Cardiac muscle cell (in vitro differentiated cells and primary cell): ENCODE measurements at regions not wholly inside any gene's neighbourhood (a gene's known extent, or its start where the extent isn't known, plus 50 kb on each side); places are given as distances from the start of the nearest gene placed in this dataset.
A peak's percentile ranks its signal among the peaks of the same experiment; 100 is the strongest.

Source experiments
- DNase-seq, 2 donors: peaks; one replicate each; pipeline versions ENCODE4 v3.0.0 to v3.0.0-alpha.2; 2010 to 2017; ENCODE audit warnings: low read depth in 1 of 2, low spot score in 1 of 2
- H3K27ac ChIP-seq: fragments of 200-600 bp; sonication (generic); 2 replicates; pipeline ENCODE4 v1.5.1; 2016
- H3K27me3 ChIP-seq: fragments of 200-600 bp; sonication (generic); 2 replicates; pipeline ENCODE4 v1.6.0; 2016; ENCODE audit warnings: control low read depth
- H3K36me3 ChIP-seq: fragments of 200-600 bp; sonication (generic); 2 replicates; pipeline ENCODE4 v1.5.1; 2016; ENCODE audit warnings: control low read depth
- H3K4me1 ChIP-seq: fragments of 200-600 bp; sonication (generic); 2 replicates; pipeline ENCODE4 v1.8.1; 2017; ENCODE audit warnings: low read depth, mild to moderate bottlenecking, mixed run types
- H3K4me3 ChIP-seq: fragments of 200-600 bp; sonication (generic); 2 replicates; pipeline ENCODE4 v1.5.1; 2016; ENCODE audit warnings: mild to moderate bottlenecking
- H3K9me3 ChIP-seq: fragments of 200-600 bp; sonication (generic); 2 replicates; pipeline ENCODE4 v1.5.1; 2017; ENCODE audit warnings: low read depth, mild to moderate bottlenecking, control low read depth
- TF ChIP-seq, protein P1 (sequence below): IDR thresholded peaks from 2 replicates; pipeline ENCODE4 v1.5.1; 2012; ENCODE audit warnings: low read depth, mild to moderate bottlenecking, low read length

DNA sequence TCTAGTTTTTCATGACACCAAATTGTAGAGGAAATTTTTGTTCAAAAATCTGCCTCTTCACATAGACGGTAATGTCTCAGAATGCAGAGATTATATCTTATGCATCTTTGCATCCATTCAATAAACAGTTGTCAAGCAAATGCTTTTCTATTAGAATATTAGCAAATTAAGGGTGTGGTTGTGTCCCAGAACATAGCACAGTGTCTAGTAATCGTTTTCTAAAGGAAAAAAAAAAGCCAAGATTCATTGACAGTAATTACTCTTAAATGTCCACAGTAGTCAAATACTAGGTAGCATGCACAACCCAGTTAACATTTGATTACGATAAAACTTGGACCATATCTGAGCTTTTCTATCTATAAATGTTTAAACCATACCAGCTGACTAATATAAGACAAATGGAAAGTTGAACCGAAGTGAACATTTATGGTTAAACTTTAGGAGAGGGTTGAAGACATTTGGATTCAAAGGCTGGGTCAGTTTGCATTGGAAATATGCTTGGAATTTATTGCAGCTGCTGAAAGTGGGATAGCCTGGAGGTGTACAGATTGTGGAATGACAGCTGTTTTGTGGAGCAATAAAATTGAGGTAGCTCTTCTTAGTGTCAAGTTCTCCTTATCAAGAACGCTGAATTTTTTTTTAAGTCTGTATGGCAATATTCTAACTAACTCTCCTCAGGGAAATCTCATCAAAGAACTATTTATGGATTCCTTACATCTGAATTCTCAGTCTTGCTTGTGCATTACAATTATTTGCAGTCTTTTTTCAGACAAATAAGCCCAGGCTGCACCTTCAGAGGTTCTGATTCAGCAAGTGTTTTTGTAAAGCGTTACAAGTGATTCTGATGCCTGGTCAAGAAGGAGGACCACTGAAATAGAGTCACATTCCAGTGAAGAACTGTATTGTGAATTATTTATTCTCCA is 66.7 kb upstream of the ATP2B1 start:
- TF ChIP-seq, protein P1, sequence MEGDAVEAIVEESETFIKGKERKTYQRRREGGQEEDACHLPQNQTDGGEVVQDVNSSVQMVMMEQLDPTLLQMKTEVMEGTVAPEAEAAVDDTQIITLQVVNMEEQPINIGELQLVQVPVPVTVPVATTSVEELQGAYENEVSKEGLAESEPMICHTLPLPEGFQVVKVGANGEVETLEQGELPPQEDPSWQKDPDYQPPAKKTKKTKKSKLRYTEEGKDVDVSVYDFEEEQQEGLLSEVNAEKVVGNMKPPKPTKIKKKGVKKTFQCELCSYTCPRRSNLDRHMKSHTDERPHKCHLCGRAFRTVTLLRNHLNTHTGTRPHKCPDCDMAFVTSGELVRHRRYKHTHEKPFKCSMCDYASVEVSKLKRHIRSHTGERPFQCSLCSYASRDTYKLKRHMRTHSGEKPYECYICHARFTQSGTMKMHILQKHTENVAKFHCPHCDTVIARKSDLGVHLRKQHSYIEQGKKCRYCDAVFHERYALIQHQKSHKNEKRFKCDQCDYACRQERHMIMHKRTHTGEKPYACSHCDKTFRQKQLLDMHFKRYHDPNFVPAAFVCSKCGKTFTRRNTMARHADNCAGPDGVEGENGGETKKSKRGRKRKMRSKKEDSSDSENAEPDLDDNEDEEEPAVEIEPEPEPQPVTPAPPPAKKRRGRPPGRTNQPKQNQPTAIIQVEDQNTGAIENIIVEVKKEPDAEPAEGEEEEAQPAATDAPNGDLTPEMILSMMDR: no peak
- DNase-seq: peak in 1 of 2 donors; percentile 33
- Histone ChIP-seq H3K27me3 (no peaks in the 10 kb centered on the region), H3K27ac (no peak overlapping the region), H3K9me3 (no peaks in the 10 kb centered on the region), H3K4me1 (peaks cover 5% of the 10 kb centered on the region), H3K36me3 (no peaks in the 10 kb centered on the region), H3K4me3 (no peak overlapping the region)

DNA sequence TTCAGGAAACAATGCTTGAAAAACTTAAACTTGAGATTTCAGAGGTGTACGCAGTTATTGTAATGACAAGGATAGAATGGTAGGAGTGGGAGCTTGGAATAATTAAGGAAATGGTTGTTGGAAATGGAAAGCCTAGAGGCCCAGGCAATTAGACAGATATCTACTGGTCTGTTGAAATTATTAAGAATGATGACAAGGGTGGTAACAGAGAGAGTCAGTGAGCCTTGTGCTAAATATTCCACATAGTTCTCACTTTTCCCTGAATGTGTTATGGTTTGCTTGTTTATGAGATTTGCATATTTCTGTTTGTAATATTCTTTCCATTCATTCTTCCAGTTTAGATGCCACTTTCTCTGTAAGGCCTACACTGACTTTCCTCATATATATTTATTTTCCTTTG is 66.0 kb upstream of the ATP2B1 start:
- Histone ChIP-seq H3K36me3 (no peaks in the 10 kb centered on the region), H3K4me3 (no peak overlapping the region), H3K9me3 (no peaks in the 10 kb centered on the region), H3K4me1 (peaks cover 5% of the 10 kb centered on the region), H3K27ac (no peak overlapping the region), H3K27me3 (no peaks in the 10 kb centered on the region)
- TF ChIP-seq, protein P1: no peak
- no peak for DNase-seq

DNA sequence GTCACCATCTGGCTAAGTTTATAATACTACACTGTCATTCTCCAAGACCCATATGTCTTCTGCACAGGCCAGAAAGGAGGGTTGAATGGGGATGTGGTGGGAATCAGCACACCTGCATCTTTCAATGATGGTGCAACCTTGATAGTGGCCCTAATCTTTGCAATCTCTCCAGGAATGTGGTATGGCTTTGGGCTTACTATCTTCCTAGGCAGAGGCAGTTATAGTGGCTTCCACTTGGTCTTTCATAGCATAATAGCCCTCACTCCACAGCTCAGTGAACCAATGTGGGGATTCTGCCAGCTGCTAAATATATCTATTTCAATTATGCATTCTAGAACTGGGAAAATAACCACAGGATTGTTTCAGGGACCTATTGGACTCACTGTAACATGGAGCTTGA is 61.8 kb upstream of the ATP2B1 start:
- Histone ChIP-seq H3K9me3 (no peaks in the 10 kb centered on the region), H3K4me3 (no peak overlapping the region), H3K27ac (no peak overlapping the region), H3K4me1 (no peaks in the 10 kb centered on the region), H3K36me3 (no peaks in the 10 kb centered on the region), H3K27me3 (no peaks in the 10 kb centered on the region)
- no peak for DNase-seq
- TF ChIP-seq, protein P1: no peak

DNA sequence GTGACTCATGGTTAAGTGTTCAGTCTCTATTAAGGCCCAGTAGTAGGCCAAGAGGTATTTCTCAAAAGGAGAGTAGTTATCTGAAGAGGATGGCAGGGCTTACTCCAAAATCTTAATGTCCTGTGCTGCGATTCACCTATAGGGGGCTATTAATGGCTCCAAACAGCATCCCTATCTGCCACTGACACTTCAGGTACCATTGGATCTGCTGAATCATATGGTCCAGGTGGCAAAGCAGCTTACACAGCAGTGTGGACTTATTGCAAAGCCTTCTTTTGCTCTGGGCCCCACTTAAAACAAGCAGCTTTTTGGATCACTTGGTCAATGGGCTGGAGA is 60.8 kb upstream of the ATP2B1 start:
- TF ChIP-seq, protein P1: no peak
- DNase-seq: no peak
- Histone ChIP-seq H3K9me3 (no peaks in the 10 kb centered on the region), H3K27ac (no peak overlapping the region), H3K27me3 (no peaks in the 10 kb centered on the region), H3K36me3 (no peaks in the 10 kb centered on the region), H3K4me3 (no peak overlapping the region), H3K4me1 (no peaks in the 10 kb centered on the region)

DNA sequence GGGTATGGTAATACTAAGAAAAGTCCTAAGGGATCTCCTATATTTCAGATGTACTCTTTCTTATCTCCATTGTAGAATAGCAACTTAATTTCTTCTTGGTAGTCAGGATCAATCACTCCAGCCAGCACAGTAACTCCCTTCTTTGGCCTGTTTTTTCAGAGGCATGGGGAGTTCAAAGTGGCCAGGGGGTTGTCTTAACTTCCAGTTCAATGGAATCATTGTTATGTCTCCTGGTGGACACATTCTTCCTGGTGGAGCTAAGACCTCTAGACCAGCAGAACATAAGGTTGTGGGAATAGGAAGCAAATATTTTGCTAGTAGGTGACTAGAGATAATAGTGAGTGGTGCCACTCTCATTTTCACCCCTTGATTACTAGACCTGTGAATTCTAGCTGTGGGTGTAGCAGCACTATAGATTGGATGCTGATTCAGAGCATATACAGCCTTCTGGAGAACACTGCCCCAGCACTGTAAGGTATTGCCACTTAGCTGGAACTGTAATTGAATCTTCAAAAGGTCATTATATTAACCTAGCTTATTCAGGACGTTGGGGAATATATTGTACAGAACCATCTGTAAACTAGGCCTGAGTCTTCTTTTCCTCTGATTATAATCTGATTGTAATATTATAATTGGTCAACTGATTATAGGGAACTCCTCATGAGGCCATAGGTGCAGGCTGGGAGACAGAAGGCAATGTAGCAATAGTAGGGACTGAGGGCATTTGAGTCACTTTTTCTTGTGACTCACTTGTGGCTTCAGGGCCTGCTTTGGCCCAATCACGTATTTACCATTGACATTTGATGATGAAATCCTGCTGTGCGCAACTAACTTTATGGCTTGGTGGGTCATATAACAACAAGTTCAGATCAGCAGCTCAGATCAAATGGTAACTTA is 60.2 kb upstream of the ATP2B1 start:
- Histone ChIP-seq H3K27ac (no peak overlapping the region), H3K4me1 (no peaks in the 10 kb centered on the region), H3K4me3 (no peak overlapping the region), H3K27me3 (no peaks in the 10 kb centered on the region), H3K36me3 (no peaks in the 10 kb centered on the region), H3K9me3 (no peaks in the 10 kb centered on the region)
- TF ChIP-seq, protein P1: no peak
- DNase-seq: peak in 1 of 2 donors; percentile 76
